ENCODE measurements at regions not wholly inside any gene's neighbourhood (a gene's known extent, or its start where the extent isn't known, plus 50 kb on each side); places are given as distances from the start of the nearest gene placed in this dataset.

DNA sequence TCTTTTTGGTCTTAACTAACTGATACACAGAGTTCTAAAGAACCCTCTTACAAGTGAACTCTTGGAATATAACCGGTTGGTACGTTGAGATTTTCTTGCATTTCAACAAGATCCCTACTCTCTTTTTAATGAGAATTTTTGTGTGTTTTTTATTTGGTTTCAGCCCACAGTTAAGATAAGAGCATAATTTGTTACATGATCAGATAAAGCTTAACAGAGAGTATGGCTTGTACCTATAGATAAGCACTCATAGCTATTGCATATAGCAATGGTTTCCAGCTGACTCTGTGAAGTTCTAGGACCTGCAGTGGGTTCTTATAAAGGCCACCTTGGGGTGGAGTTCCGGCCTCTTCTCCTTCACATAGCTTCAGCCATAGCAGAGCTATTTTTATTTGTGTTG lies 143.3 kb downstream of the SNX10 start:
- no peak overlapping the region for H3K27ac ChIP-seq
- H3K27me3 ChIP-seq (replicated peaks; ENCODE audit: insufficient read depth) = no peaks in the 10 kb centered on the region
- no peak for TF ChIP-seq POLR2AphosphoS5 (IDR thresholded peaks at IDR 0.05)
- TF ChIP-seq POLR2A (IDR thresholded peaks at IDR 0.05) = no peak
- TF ChIP-seq CTCF (IDR thresholded peaks at IDR 0.05) = no peak
- DNase-seq (ENCODE audit: low spot score) = no peak
- no peaks in the 10 kb centered on the region for H3K36me3 ChIP-seq
- H3K9me3 ChIP-seq = no peaks in the 10 kb centered on the region
- no peaks in the 10 kb centered on the region for H3K4me1 ChIP-seq (replicated peaks)
- H3K4me3 ChIP-seq = no peak overlapping the region
- intact Hi-C loops (cut with DNase I) = no loop called here
- 63% methylated on average over 3 of the region's 3 CpGs for WGBS

DNA sequence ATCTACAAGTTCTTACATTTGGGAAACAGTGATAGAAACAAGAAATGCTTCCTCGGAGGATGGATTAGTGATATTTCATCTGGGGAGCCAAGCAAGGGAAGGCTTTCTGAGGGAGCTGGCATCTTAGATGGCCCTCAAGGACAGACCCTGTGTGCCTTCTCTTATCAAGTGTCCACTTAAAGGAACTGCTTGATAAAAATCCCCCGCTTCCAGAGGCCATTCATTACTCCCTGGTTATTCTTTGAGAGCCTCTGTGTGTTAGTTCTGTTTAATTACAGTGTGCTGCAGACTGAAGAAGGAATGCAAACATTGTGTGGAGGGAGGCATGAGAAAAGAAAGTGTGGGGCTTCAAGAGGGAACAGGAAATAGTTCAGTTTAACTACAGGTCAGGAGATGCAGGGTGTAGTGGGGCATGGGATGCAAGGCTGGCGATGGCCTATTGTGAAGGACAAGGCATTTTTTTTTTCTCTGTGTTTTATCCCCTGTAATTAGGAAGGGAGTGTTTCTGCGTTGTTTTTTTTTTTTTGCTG lies 145.4 kb downstream of the SNX10 start:
- TF ChIP-seq POLR2A (IDR thresholded peaks at IDR 0.05) (no peak), CTCF (IDR thresholded peaks at IDR 0.05) (no peak), POLR2AphosphoS5 (IDR thresholded peaks at IDR 0.05) (no peak)
- no peak overlapping the region for H3K27ac ChIP-seq
- DNase-seq (ENCODE audit: low spot score) = no peak
- 67% methylated on average over 4 of the region's 4 CpGs for WGBS
- H3K4me1 ChIP-seq (replicated peaks) = no peaks in the 10 kb centered on the region
- no peaks in the 10 kb centered on the region for H3K36me3 ChIP-seq
- no peaks in the 10 kb centered on the region for H3K27me3 ChIP-seq (replicated peaks; ENCODE audit: insufficient read depth)
- H3K4me3 ChIP-seq = no peak overlapping the region
- intact Hi-C loops (cut with DNase I) = no loop called here
- no peaks in the 10 kb centered on the region for H3K9me3 ChIP-seq

- intact Hi-C loops (cut with DNase I) = no loop called here
- TF ChIP-seq CTCF (IDR thresholded peaks at IDR 0.05) = no peak
- TF ChIP-seq POLR2A (IDR thresholded peaks at IDR 0.05) = no peak
- TF ChIP-seq POLR2AphosphoS5 (IDR thresholded peaks at IDR 0.05) = no peak
- no peaks in the 10 kb centered on the region for H3K36me3 ChIP-seq
- no peaks in the 10 kb centered on the region for H3K9me3 ChIP-seq
- WGBS = 82% methylated on average over 1 of the region's 1 CpG
- no peak overlapping the region for H3K27ac ChIP-seq
- no peak overlapping the region for H3K4me3 ChIP-seq
- no peaks in the 10 kb centered on the region for H3K27me3 ChIP-seq (replicated peaks; ENCODE audit: insufficient read depth)
- no peaks in the 10 kb centered on the region for H3K4me1 ChIP-seq (replicated peaks)
- DNase-seq (ENCODE audit: low spot score) = no peak
Observed at GRCh38 chr7:26438078-26438477, 146.4 kb downstream of the SNX10 start.

- no peaks in the 10 kb centered on the region for H3K9me3 ChIP-seq
- no peak for DNase-seq (ENCODE audit: low spot score)
- H3K27ac ChIP-seq = no peak overlapping the region
- intact Hi-C loops (cut with DNase I) = no loop called here
- no peaks in the 10 kb centered on the region for H3K36me3 ChIP-seq
- WGBS = 80% methylated on average over 7 of the region's 7 CpGs
- no peaks in the 10 kb centered on the region for H3K27me3 ChIP-seq (replicated peaks; ENCODE audit: insufficient read depth)
- no peak overlapping the region for H3K4me3 ChIP-seq
- H3K4me1 ChIP-seq (replicated peaks) = no peaks in the 10 kb centered on the region
- no peak for TF ChIP-seq POLR2AphosphoS5 (IDR thresholded peaks at IDR 0.05)
- TF ChIP-seq CTCF (IDR thresholded peaks at IDR 0.05) = no peak
- no peak for TF ChIP-seq POLR2A (IDR thresholded peaks at IDR 0.05)
Observed at GRCh38 chr7:26439521-26440232, 148.0 kb downstream of the SNX10 start.

Data from prostate gland (tissue), 2 donors.